HG03159 (cell line): ENCODE measurements at regions not wholly inside any gene's neighbourhood (a gene's known extent, or its start where the extent isn't known, plus 50 kb on each side); places are given as distances from the start of the nearest gene placed in this dataset.
"Not testable (repeated sequence)": the region's sequence is repeated elsewhere in the genome, so short reads cannot be mapped to it uniquely, and the experiment has no call there.

Experiments
- ATAC-seq: cut with Tn5 transposase; IDR thresholded peaks from one replicate; pipeline ENCODE4 v1.9.1; 2021; ENCODE audit warnings: mild to moderate bottlenecking, moderate library complexity; ENCODE audit not compliant: unreplicated experiment

- no peak for ATAC-seq
These were observed 224.5 kb upstream of the CENPE start for GRCh38 chr4:103422467-103423219.

- no peak for ATAC-seq
These were observed 217.7 kb upstream of the CENPE start for GRCh38 chr4:103415801-103416200.

GRCh38 chr4:103412646-103413045 is 214.5 kb upstream of the CENPE start:
- not testable (repeated sequence) for ATAC-seq

GRCh38 chr4:103410386-103410785 is 212.2 kb upstream of the CENPE start:
- no peak for ATAC-seq

- ATAC-seq = peak; percentile 74
These were observed 207.3 kb upstream of the CENPE start for GRCh38 chr4:103405415-103405814.

GRCh38 chr4:103403619-103404018 is 205.5 kb upstream of the CENPE start:
- no peak for ATAC-seq

- ATAC-seq = no peak
These were observed 204.1 kb upstream of the CENPE start for GRCh38 chr4:103402198-103402597.

GRCh38 chr4:103400405-103400804 is 202.3 kb upstream of the CENPE start:
- ATAC-seq = peak; percentile 62

GRCh38 chr4:103397541-103397940 is 199.4 kb upstream of the CENPE start:
- no peak for ATAC-seq

GRCh38 chr4:103387508-103388011 is 189.4 kb upstream of the CENPE start:
- ATAC-seq = not testable (repeated sequence)

- ATAC-seq = not testable (repeated sequence)
These were observed 187.4 kb upstream of the CENPE start for GRCh38 chr4:103385565-103385964.

GRCh38 chr4:103375278-103375677 is 177.1 kb upstream of the CENPE start:
- no peak for ATAC-seq

- ATAC-seq = no peak
These were observed 176.6 kb upstream of the CENPE start for GRCh38 chr4:103374758-103375157.

- no peak for ATAC-seq
These were observed 176.2 kb upstream of the CENPE start for GRCh38 chr4:103374306-103374705.

GRCh38 chr4:103372002-103372558 is 173.9 kb upstream of the CENPE start:
- ATAC-seq = no peak

GRCh38 chr4:103370336-103370735 is 172.2 kb upstream of the CENPE start:
- no peak for ATAC-seq

GRCh38 chr4:103365285-103365684 is 167.1 kb upstream of the CENPE start:
- ATAC-seq = no peak

- no peak for ATAC-seq
These were observed 165.9 kb upstream of the CENPE start for GRCh38 chr4:103364083-103364482.

GRCh38 chr4:103361926-103362325 is 163.8 kb upstream of the CENPE start:
- ATAC-seq = no peak

GRCh38 chr4:103359900-103360299 is 161.8 kb upstream of the CENPE start:
- ATAC-seq = no peak

GRCh38 chr4:103354006-103354405 is 155.9 kb upstream of the CENPE start:
- no peak for ATAC-seq

- no peak for ATAC-seq
These were observed 131.5 kb upstream of the CENPE start for GRCh38 chr4:103329642-103330041.
